Fibroblast of lung (primary cell): ENCODE measurements at regions not wholly inside any gene's neighbourhood (a gene's known extent, or its start where the extent isn't known, plus 50 kb on each side); places are given as distances from the start of the nearest gene placed in this dataset.
"Not testable (repeated sequence)": the region's sequence is repeated elsewhere in the genome, so short reads cannot be mapped to it uniquely, and the experiment has no call there.

Experiments
- DNase-seq, 2 donors: peaks; one replicate each; pipeline versions ENCODE4 v3.0.0 to v3.0.0-alpha.2; 2010; ENCODE audit warnings: low read depth in 2 of 2
- H2AFZ ChIP-seq: 2 replicates; pipeline ENCODE4 v1.5.1; 2012; ENCODE audit warnings: low read length, control low read depth, inconsistent platforms
- H3K27ac ChIP-seq: 2 replicates; pipeline ENCODE4 v1.5.1; 2011; ENCODE audit warnings: low read length, control low read depth; ENCODE audit not compliant: insufficient read depth
- H3K27me3 ChIP-seq: 2 replicates; pipeline ENCODE4 v1.5.1; 2011; ENCODE audit warnings: mild to moderate bottlenecking, low read length; ENCODE audit not compliant: control insufficient read depth, insufficient read depth
- H3K36me3 ChIP-seq: 2 replicates; pipeline ENCODE4 v1.5.1; 2011; ENCODE audit warnings: low read length; ENCODE audit not compliant: control insufficient read depth, insufficient read depth
- H3K4me1 ChIP-seq: 2 replicates; pipeline ENCODE4 v1.5.1; 2011; ENCODE audit warnings: low read length; ENCODE audit not compliant: control insufficient read depth, insufficient read depth; ENCODE audit errors: extremely low read depth
- H3K4me2 ChIP-seq: 2 replicates; pipeline ENCODE4 v1.5.1; 2011; ENCODE audit warnings: low read length, control low read depth; ENCODE audit not compliant: insufficient read depth; ENCODE audit errors: extremely low read depth
- H3K4me3 ChIP-seq, 4 experiments: fragments of 200-600 bp in 1 of 4; sonication (generic) in 1 of 4; replicated peaks in 1 of 4; 2 replicates each; pipeline ENCODE4 v1.5.1; 2011 to 2016; ENCODE audit warnings: low read length in 4 of 4, low read depth in 3 of 4, mild to moderate bottlenecking in 3 of 4, control low read depth in 2 of 4, inconsistent platforms in 1 of 4, mixed read lengths in 1 of 4; ENCODE audit not compliant: insufficient read depth in 1 of 4; ENCODE audit errors: control extremely low read depth in 1 of 4
- H3K79me2 ChIP-seq: 2 replicates; pipeline ENCODE4 v1.5.1; 2012; ENCODE audit warnings: mild to moderate bottlenecking, low read length, inconsistent platforms; ENCODE audit not compliant: control insufficient read depth, insufficient read depth
- H3K9ac ChIP-seq: 2 replicates; pipeline ENCODE4 v1.5.1; 2011; ENCODE audit warnings: mild to moderate bottlenecking, low read length, control low read depth; ENCODE audit not compliant: insufficient read depth
- H3K9me3 ChIP-seq: 2 replicates; pipeline ENCODE4 v1.5.1; 2012; ENCODE audit warnings: low read depth, low read length; ENCODE audit not compliant: control insufficient read depth, insufficient read depth
- H4K20me1 ChIP-seq: 2 replicates; pipeline ENCODE4 v1.5.1; 2011; ENCODE audit warnings: low read length; ENCODE audit not compliant: control insufficient read depth, insufficient read depth; ENCODE audit errors: extremely low read depth
- EZH2 ChIP-seq: IDR thresholded peaks from 2 replicates; pipeline ENCODE4 v1.5.1; 2012; ENCODE audit warnings: low read length, control low read depth, mild to moderate bottlenecking; ENCODE audit errors: missing control alignments
- TF ChIP-seq, protein P1 (sequence below), 2 donors: IDR thresholded peaks in 1 of 2; conservative IDR thresholded peaks in 1 of 2; 1 replicate in 1 of 2; 2 replicates in 1 of 2; pipeline ENCODE4 v1.5.1; 2011 to 2012; ENCODE audit warnings: low read length in 2 of 2, control low read depth in 1 of 2, inconsistent platforms in 1 of 2, low read depth in 1 of 2, mild to moderate bottlenecking in 1 of 2

DNA sequence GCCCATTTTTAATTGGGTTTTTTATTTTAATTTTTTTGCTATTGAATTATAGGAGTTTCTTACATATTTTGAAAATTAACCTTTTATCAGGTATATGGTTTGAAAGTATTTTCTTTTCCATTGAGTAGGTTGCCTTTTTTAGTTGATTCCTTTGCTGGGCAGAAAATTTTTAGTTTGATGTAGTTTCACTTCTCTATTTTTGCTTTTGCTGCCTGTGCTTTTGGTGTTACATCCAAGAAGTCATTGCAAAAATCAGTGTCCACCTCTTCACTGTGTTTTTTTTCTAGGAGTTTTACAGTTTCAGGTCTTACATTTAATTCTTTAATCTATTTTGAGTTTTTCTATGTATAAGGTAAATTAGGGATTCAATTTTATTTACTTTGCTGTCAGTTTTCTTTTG lies 129.8 kb upstream of the FERD3L start:
- no peaks in the 10 kb centered on the region for H3K27me3 ChIP-seq
- no peak overlapping the region for H2AFZ ChIP-seq
- no peaks in the 10 kb centered on the region for H3K9me3 ChIP-seq
- no peaks in the 10 kb centered on the region for H3K36me3 ChIP-seq
- H3K4me1 ChIP-seq: no peaks in the 10 kb centered on the region
- no peak overlapping the region for H3K9ac ChIP-seq
- H3K27ac ChIP-seq: no peak overlapping the region
- no peak overlapping the region for H3K4me3 ChIP-seq
- no peak for DNase-seq
- TF ChIP-seq EZH2: no peak
- TF ChIP-seq, protein P1, sequence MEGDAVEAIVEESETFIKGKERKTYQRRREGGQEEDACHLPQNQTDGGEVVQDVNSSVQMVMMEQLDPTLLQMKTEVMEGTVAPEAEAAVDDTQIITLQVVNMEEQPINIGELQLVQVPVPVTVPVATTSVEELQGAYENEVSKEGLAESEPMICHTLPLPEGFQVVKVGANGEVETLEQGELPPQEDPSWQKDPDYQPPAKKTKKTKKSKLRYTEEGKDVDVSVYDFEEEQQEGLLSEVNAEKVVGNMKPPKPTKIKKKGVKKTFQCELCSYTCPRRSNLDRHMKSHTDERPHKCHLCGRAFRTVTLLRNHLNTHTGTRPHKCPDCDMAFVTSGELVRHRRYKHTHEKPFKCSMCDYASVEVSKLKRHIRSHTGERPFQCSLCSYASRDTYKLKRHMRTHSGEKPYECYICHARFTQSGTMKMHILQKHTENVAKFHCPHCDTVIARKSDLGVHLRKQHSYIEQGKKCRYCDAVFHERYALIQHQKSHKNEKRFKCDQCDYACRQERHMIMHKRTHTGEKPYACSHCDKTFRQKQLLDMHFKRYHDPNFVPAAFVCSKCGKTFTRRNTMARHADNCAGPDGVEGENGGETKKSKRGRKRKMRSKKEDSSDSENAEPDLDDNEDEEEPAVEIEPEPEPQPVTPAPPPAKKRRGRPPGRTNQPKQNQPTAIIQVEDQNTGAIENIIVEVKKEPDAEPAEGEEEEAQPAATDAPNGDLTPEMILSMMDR (conservative IDR thresholded peaks at IDR 0.05 in 1 of 2, IDR thresholded peaks at IDR 0.05 in 1 of 2; ENCODE audit: low read depth in 1 of 2, low read length in 2 of 2): no peak
- H4K20me1 ChIP-seq: no peaks in the 10 kb centered on the region
- H3K79me2 ChIP-seq: no peaks in the 10 kb centered on the region
- H3K4me2 ChIP-seq: no peak overlapping the region

GRCh38 chr7:19272329-19272728 lies 127.1 kb upstream of the FERD3L start:
- not testable (repeated sequence) for H3K4me3 ChIP-seq, H3K9me3 ChIP-seq, H3K27ac ChIP-seq, H3K9ac ChIP-seq, H3K36me3 ChIP-seq, DNase-seq, H2AFZ ChIP-seq, H3K79me2 ChIP-seq, H3K4me2 ChIP-seq, H3K27me3 ChIP-seq, H3K4me1 ChIP-seq, H4K20me1 ChIP-seq

DNA sequence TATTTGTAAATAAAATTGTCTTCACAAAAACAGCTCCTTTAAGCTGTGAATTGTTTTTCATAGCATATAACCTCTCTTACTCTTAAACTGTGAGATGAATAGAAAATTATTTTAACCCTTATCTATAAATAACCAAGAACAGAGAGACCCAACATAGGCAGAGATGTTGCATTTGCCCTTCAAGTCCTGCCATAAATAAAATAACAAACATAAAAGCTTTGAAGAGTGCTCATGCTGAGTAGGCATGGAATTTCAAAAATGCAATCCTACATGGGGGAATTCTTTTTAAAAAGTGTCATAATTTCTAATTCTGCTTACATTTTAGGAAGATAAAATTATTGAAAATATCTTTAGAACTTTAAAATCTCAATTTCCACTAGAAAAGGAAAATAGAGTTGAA lies 124.1 kb upstream of the FERD3L start:
- H2AFZ ChIP-seq: no peak overlapping the region
- no peaks in the 10 kb centered on the region for H3K27me3 ChIP-seq
- no peaks in the 10 kb centered on the region for H3K36me3 ChIP-seq
- H3K4me3 ChIP-seq: no peak overlapping the region
- H3K4me2 ChIP-seq: no peak overlapping the region
- no peaks in the 10 kb centered on the region for H3K4me1 ChIP-seq
- H3K27ac ChIP-seq: no peak overlapping the region
- no peaks in the 10 kb centered on the region for H4K20me1 ChIP-seq
- H3K79me2 ChIP-seq: no peaks in the 10 kb centered on the region
- no peak overlapping the region for H3K9ac ChIP-seq
- no peak for DNase-seq
- TF ChIP-seq, protein P1 (conservative IDR thresholded peaks at IDR 0.05 in 1 of 2, IDR thresholded peaks at IDR 0.05 in 1 of 2; ENCODE audit: low read depth in 1 of 2, low read length in 2 of 2): no peak
- no peak for TF ChIP-seq EZH2
- H3K9me3 ChIP-seq: no peaks in the 10 kb centered on the region
